T-cell (primary cell): ENCODE measurements at regions not wholly inside any gene's neighbourhood (a gene's known extent, or its start where the extent isn't known, plus 50 kb on each side); places are given as distances from the start of the nearest gene placed in this dataset.

Experiments
- ATAC-seq, 4 experiments: fragments of 200-7000 bp in 3 of 4; fragments of 150-1000 bp in 1 of 4; cut with Tn5 transposase; replicated peaks in 1 of 4; 1 replicate in 3 of 4; 2 replicates in 1 of 4; pipeline ENCODE4 v1.10.0; 2021; ENCODE audit warnings: moderate library complexity in 3 of 4, mild to moderate bottlenecking in 2 of 4, moderate number of reproducible peaks in 1 of 4
- CTCF ChIA-PET, 2 donors: fragments of 300-600 bp; sonication (Branson Sonifier 250); formaldehyde crosslinking; loops; one replicate each; lab custom pipeline; 2022; ENCODE audit warnings: antibody characterized with exemption in 2 of 2; lab: Charles Lee
- POLR2A ChIA-PET, 2 donors: fragments of 300-600 bp; sonication (Branson Sonifier 250); formaldehyde crosslinking; loops; one replicate each; lab custom pipeline; 2022; ENCODE audit warnings: antibody characterized with exemption in 2 of 2; lab: Charles Lee
- DNase-seq, 35 experiments: peaks; one replicate each; pipeline versions ENCODE4 v3.0.0 to v3.0.0-alpha.2; 2013 to 2023
- H3K27ac ChIP-seq: one replicate; pipeline ENCODE4 v1.5.1; 2013; ENCODE audit warnings: low read length
- H3K27me3 ChIP-seq, 2 experiments: replicated peaks in 1 of 2; 1 replicate in 1 of 2; 2 replicates in 1 of 2; pipeline versions ENCODE4 v1.6.1 to v1.7.0; 2013; ENCODE audit warnings: low read length in 1 of 2, mixed read lengths in 1 of 2; ENCODE audit not compliant: control insufficient read depth in 2 of 2, insufficient read depth in 2 of 2; ENCODE audit errors: extremely low read depth in 1 of 2
- H3K36me3 ChIP-seq, 2 donors: 1 replicate in 1 of 2; 2 replicates in 1 of 2; pipeline versions ENCODE4 v1.6.1 to v1.7.0; 2013; ENCODE audit warnings: low read length in 1 of 2; ENCODE audit not compliant: control insufficient read depth in 2 of 2, insufficient read depth in 1 of 2; ENCODE audit errors: extremely low read depth in 1 of 2
- H3K4me1 ChIP-seq, 2 experiments: 1 replicate in 1 of 2; 2 replicates in 1 of 2; pipeline versions ENCODE4 v1.6.1 to v1.7.0; 2013; ENCODE audit warnings: low read length in 2 of 2, mixed read lengths in 1 of 2; ENCODE audit not compliant: insufficient read depth in 2 of 2, control insufficient read depth in 1 of 2; ENCODE audit errors: extremely low read depth in 1 of 2
- H3K4me3 ChIP-seq, 2 donors: 1 replicate in 1 of 2; 2 replicates in 1 of 2; pipeline versions ENCODE4 v1.5.1 to v1.7.0; 2013; ENCODE audit warnings: mild to moderate bottlenecking in 2 of 2, low read length in 1 of 2, moderate library complexity in 1 of 2; ENCODE audit not compliant: control insufficient read depth in 1 of 2; ENCODE audit errors: extremely low read depth in 1 of 2
- H3K9me3 ChIP-seq: 2 replicates; pipeline ENCODE4 v1.7.0; 2013
- H3K27ac Mint-ChIP-seq, 2 donors: one replicate each; pipeline ENCODE4 v1.8.0; 2020 to 2021; ENCODE audit warnings: mild to moderate bottlenecking in 2 of 2, mixed read lengths in 2 of 2
- H3K27me3 Mint-ChIP-seq, 2 donors: one replicate each; pipeline ENCODE4 v1.8.0; 2021 to 2022; ENCODE audit warnings: mixed read lengths in 2 of 2
- H3K36me3 Mint-ChIP-seq: one replicate; pipeline ENCODE4 v1.8.0; 2021; ENCODE audit warnings: mixed read lengths
- H3K4me1 Mint-ChIP-seq, 3 donors: one replicate each; pipeline ENCODE4 v1.8.0; 2020 to 2022; ENCODE audit warnings: mixed read lengths in 3 of 3, mild to moderate bottlenecking in 1 of 3
- H3K4me3 Mint-ChIP-seq, 3 donors: one replicate each; pipeline ENCODE4 v1.8.0; 2020 to 2022; ENCODE audit warnings: mild to moderate bottlenecking in 3 of 3, mixed read lengths in 3 of 3, moderate library complexity in 3 of 3
- H3K9me3 Mint-ChIP-seq, 3 donors: one replicate each; pipeline ENCODE4 v1.8.0; 2020 to 2022; ENCODE audit warnings: mixed read lengths in 3 of 3
- WGBS: methylation state at CpG from one replicate; pipeline ENCODE4 v1.1.5; 2013; ENCODE audit warnings: missing lambda C conversion rate; ENCODE audit not compliant: insufficient coverage; 5-methylcytosine and 5-hydroxymethylcytosine counted together

DNA sequence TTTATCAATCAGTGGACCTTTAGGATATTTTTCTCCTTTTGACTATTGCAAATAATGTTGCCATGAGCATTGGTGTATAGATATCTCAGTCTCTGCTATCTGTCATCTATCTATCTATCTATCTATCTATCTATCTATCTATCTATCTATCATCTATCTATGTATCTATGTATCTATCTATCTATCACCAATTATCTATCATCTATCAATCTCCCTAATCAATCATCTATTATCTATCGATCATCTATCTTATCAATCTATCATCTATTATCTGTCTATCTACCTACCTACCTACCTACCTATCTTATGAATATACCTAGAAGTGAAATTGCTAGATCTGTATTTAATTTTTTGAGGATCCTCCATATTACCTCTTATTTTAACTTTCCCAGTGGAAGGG lies 69.6 kb downstream of the EMX2 start:
- H3K36me3 ChIP-seq: no peaks in the 10 kb centered on the region
- peaks cover 0 to 5% (median 0%) of the 10 kb centered on the region in 3 donors for H3K9me3 Mint-ChIP-seq
- DNase-seq: no peak
- H3K4me3 ChIP-seq: no peak overlapping the region
- ChIA-PET CTCF (no interaction called here), POLR2A (no interaction called here)
- peaks cover 30 to 36% of the 10 kb centered on the region in 2 donors for H3K27me3 Mint-ChIP-seq
- H3K9me3 ChIP-seq: no peaks in the 10 kb centered on the region
- peaks cover 0 to 13% of the 10 kb centered on the region in 2 experiments for H3K27me3 ChIP-seq
- no peaks in the 10 kb centered on the region for H3K4me1 Mint-ChIP-seq
- no peaks in the 10 kb centered on the region for H3K36me3 Mint-ChIP-seq
- H3K4me1 ChIP-seq: no peaks in the 10 kb centered on the region
- H3K27ac Mint-ChIP-seq: no peak overlapping the region
- H3K4me3 Mint-ChIP-seq: no peak overlapping the region
- no peak overlapping the region for H3K27ac ChIP-seq
- no CpG with 5 or more reads among the region's 1 CpG for WGBS
- no peak for ATAC-seq

DNA sequence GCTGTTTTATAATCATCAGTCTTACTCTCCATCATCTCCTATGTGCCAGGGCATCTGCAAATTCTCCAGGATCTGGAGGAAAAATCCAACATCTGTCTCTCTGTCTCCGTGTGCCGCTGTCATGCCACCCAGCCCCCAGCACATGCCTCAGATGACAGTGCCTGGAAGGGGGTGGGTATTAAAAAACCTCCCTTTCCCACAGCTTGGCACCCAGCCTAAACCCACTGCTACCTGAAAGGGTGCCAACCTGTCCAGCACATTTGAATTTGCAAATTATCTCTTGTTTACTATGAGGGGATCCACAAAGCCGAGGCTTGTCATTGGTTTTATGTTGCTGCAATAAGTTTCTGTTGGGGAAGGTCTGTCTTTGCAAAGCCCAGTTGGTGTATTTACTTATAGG lies 73.1 kb downstream of the EMX2 start:
- H3K9me3 Mint-ChIP-seq: peaks cover 0 to 5% (median 0%) of the 10 kb centered on the region in 3 donors
- Histone ChIP-seq H3K9me3 (no peaks in the 10 kb centered on the region), H3K4me1 (no peaks in the 10 kb centered on the region), H3K27me3 (peaks cover 0 to 12% of the 10 kb centered on the region in 2 experiments), H3K36me3 (no peaks in the 10 kb centered on the region), H3K4me3 (no peak overlapping the region), H3K27ac (no peak overlapping the region)
- H3K27me3 Mint-ChIP-seq: peaks cover 27 to 37% of the 10 kb centered on the region in 2 donors
- POLR2A ChIA-PET: no interaction called here
- H3K36me3 Mint-ChIP-seq: no peaks in the 10 kb centered on the region
- no peak overlapping the region for H3K4me3 Mint-ChIP-seq
- WGBS: 60% methylated on average over 1 of the region's 3 CpGs
- H3K4me1 Mint-ChIP-seq: no peaks in the 10 kb centered on the region
- ATAC-seq (no peak), DNase-seq (no peak)
- no peak overlapping the region for H3K27ac Mint-ChIP-seq
- CTCF ChIA-PET: no interaction called here

DNA sequence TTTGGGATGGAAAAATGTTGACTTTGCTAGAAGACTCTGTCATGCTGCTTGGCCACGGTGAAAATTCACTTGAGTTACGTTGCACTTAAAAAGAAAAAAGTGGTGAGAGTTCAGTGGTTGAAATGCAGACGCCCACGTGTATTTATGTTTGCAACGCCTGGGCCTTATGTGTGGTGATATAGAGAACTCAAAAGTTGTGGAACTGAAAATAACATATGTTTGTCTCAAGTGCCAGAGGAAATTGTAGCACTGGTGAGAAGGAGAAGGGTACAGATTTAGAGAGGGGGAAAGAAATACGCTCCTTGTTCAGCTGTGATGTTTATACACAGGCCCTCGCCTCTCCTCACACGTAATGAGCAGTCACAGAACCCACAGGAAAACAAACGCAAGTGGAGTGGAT lies 73.6 kb downstream of the EMX2 start:
- peaks cover 0 to 16% of the 10 kb centered on the region in 2 experiments for H3K27me3 ChIP-seq
- 52% methylated on average over 6 of the region's 9 CpGs for WGBS
- peaks cover 0 to 2% (median 0%) of the 10 kb centered on the region in 3 donors for H3K4me1 Mint-ChIP-seq
- H3K27me3 Mint-ChIP-seq: peaks cover 26 to 35% of the 10 kb centered on the region in 2 donors
- H3K36me3 Mint-ChIP-seq: no peaks in the 10 kb centered on the region
- H3K4me3 ChIP-seq: no peak overlapping the region
- H3K27ac ChIP-seq: no peak overlapping the region
- ChIA-PET CTCF (no interaction called here), POLR2A (no interaction called here)
- H3K36me3 ChIP-seq: no peaks in the 10 kb centered on the region
- no peak overlapping the region for H3K4me3 Mint-ChIP-seq
- peaks cover 0 to 5% (median 0%) of the 10 kb centered on the region in 3 donors for H3K9me3 Mint-ChIP-seq
- no peaks in the 10 kb centered on the region for H3K9me3 ChIP-seq
- no peak overlapping the region for H3K27ac Mint-ChIP-seq
- ATAC-seq (no peak), DNase-seq (no peak)
- no peaks in the 10 kb centered on the region for H3K4me1 ChIP-seq

DNA sequence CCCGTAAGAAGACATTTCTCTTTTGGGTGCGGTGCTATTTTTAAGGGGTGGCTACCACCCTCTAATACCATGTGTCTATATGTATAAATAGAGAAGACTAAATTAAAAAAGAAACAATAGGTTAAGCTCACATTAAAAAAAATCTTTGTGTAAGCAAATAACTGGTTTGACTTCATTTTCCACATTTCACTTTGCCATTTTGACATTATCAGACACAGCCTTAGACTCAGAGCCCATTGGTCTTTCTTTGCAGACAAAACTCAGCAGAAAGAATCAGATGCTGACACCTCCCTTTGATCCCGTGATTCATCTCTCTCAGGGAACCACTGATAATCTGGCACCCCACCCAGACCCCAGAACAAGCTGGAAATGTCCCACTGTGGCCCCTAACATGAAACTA lies 74.5 kb downstream of the EMX2 start:
- Histone ChIP-seq H3K27me3 (peaks cover 0 to 25% of the 10 kb centered on the region in 2 experiments), H3K36me3 (no peaks in the 10 kb centered on the region), H3K4me3 (no peak overlapping the region), H3K9me3 (no peaks in the 10 kb centered on the region), H3K27ac (no peak overlapping the region), H3K4me1 (no peaks in the 10 kb centered on the region)
- DNase-seq: no peak
- CTCF ChIA-PET: no interaction called here
- peaks cover 0 to 6% (median 0%) of the 10 kb centered on the region in 3 donors for H3K4me1 Mint-ChIP-seq
- peaks cover 35 to 38% of the 10 kb centered on the region in 2 donors for H3K27me3 Mint-ChIP-seq
- peaks cover 0 to 5% (median 0%) of the 10 kb centered on the region in 3 donors for H3K9me3 Mint-ChIP-seq
- 33% methylated on average over 1 of the region's 3 CpGs for WGBS
- no peak for ATAC-seq
- H3K27ac Mint-ChIP-seq: no peak overlapping the region
- no peak overlapping the region for H3K4me3 Mint-ChIP-seq
- POLR2A ChIA-PET: no interaction called here
- no peaks in the 10 kb centered on the region for H3K36me3 Mint-ChIP-seq

DNA sequence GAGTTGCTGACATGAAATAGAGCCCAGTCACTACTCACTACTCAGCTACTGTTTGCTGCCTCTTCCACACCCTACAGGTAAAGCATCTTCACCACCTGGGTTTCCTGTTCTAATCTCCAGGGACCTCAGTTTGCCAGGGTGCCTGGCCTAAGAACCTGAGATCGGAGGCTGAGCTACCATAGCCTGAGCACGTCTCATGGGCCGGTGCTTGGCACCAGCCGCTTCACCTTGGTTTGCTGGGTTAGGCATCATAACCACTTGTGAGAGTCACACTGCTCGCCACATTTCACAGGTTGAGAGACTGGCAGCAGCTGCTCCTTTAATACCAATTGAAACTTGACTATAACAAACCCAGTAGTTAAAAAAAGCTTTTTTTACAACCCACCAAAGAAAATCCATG lies 75.1 kb downstream of the EMX2 start:
- H3K4me1 Mint-ChIP-seq: peaks cover 0 to 6% (median 0%) of the 10 kb centered on the region in 3 donors
- H3K27me3 Mint-ChIP-seq: peaks cover 37 to 38% of the 10 kb centered on the region in 2 donors
- ChIA-PET POLR2A (no interaction called here), CTCF (no interaction called here)
- no peaks in the 10 kb centered on the region for H3K9me3 ChIP-seq
- no peak overlapping the region for H3K4me3 ChIP-seq
- no peak for DNase-seq
- no peak for ATAC-seq
- peaks cover 0 to 5% (median 0%) of the 10 kb centered on the region in 3 donors for H3K9me3 Mint-ChIP-seq
- no peaks in the 10 kb centered on the region for H3K36me3 ChIP-seq
- WGBS: 47% methylated on average over 3 of the region's 5 CpGs
- no peak overlapping the region for H3K27ac ChIP-seq
- H3K4me3 Mint-ChIP-seq: no peak overlapping the region
- no peaks in the 10 kb centered on the region for H3K36me3 Mint-ChIP-seq
- no peaks in the 10 kb centered on the region for H3K4me1 ChIP-seq
- H3K27me3 ChIP-seq: peaks cover 0 to 29% of the 10 kb centered on the region in 2 experiments
- no peak overlapping the region for H3K27ac Mint-ChIP-seq

DNA sequence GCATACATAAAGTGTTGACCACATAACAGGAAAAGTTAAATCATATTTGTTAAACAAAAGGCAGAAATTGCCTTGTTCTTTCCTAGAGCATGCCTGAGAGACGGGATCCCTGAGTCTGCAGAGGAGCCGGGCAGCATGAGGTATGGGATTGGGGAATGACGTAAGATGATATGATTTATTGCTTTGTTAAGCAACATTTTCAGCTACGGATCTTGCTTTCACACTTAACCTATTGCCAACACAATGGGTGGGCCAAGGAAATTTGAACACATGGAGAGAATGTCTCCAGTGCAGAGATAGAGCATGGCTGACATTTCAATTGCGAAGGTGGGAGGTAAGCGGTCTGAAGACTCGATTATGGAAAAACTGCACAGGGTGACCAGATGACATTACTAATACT lies 76.7 kb downstream of the EMX2 start:
- Histone ChIP-seq H3K27ac (no peak overlapping the region), H3K9me3 (no peaks in the 10 kb centered on the region), H3K27me3 (peaks cover 0 to 26% of the 10 kb centered on the region in 2 experiments), H3K4me3 (no peak overlapping the region), H3K4me1 (no peaks in the 10 kb centered on the region), H3K36me3 (no peaks in the 10 kb centered on the region)
- DNase-seq (no peak), ATAC-seq (no peak)
- H3K4me3 Mint-ChIP-seq: no peak overlapping the region
- ChIA-PET POLR2A (no interaction called here), CTCF (no interaction called here)
- H3K27ac Mint-ChIP-seq: no peak overlapping the region
- peaks cover 0 to 6% (median 0%) of the 10 kb centered on the region in 3 donors for H3K4me1 Mint-ChIP-seq
- H3K36me3 Mint-ChIP-seq: no peaks in the 10 kb centered on the region
- H3K27me3 Mint-ChIP-seq: peaks cover 28 to 35% of the 10 kb centered on the region in 2 donors
- WGBS: 80% methylated on average over 1 of the region's 7 CpGs
- peaks cover 0 to 2% (median 0%) of the 10 kb centered on the region in 3 donors for H3K9me3 Mint-ChIP-seq
